Lung (tissue), 11 donors: ENCODE measurements at regions not wholly inside any gene's neighbourhood (a gene's known extent, or its start where the extent isn't known, plus 50 kb on each side); places are given as distances from the start of the nearest gene placed in this dataset.

Experiments
- ATAC-seq: fragments of 200-7000 bp; cut with Tn5 transposase; one replicate; pipeline ENCODE4 v1.9.1; 2020; ENCODE audit warnings: moderate number of reproducible peaks; ENCODE audit not compliant: insufficient read depth, low FRiP score
- DNase-seq, 3 donors: peaks; one replicate each; pipeline ENCODE4 v3.0.0-alpha.2; 2013 to 2017
- H3K27ac ChIP-seq, 2 donors: one replicate each; pipeline ENCODE4 v1.5.1; 2013; ENCODE audit warnings: mild to moderate bottlenecking in 2 of 2, moderate library complexity in 2 of 2, control low read depth in 1 of 2, inconsistent platforms in 1 of 2, low read depth in 1 of 2, low read length in 1 of 2
- H3K27me3 ChIP-seq, 3 donors: one replicate each; pipeline ENCODE4 v1.5.1; 2013; ENCODE audit warnings: low read length in 2 of 3; ENCODE audit not compliant: control insufficient read depth in 3 of 3, insufficient read depth in 3 of 3
- H3K36me3 ChIP-seq, 4 donors: one replicate each; pipeline ENCODE4 v1.5.1; 2013; ENCODE audit warnings: low read length in 4 of 4, mild to moderate bottlenecking in 1 of 4, moderate library complexity in 1 of 4; ENCODE audit not compliant: control insufficient read depth in 4 of 4, insufficient read depth in 4 of 4
- H3K4me1 ChIP-seq, 5 donors: one replicate each; pipeline ENCODE4 v1.5.1; 2013; ENCODE audit warnings: low read length in 5 of 5, mild to moderate bottlenecking in 2 of 5, moderate library complexity in 1 of 5; ENCODE audit not compliant: control insufficient read depth in 5 of 5, insufficient read depth in 5 of 5
- H3K4me3 ChIP-seq: one replicate; pipeline ENCODE4 v1.5.1; 2013; ENCODE audit warnings: mild to moderate bottlenecking, control low read depth, moderate library complexity
- H3K9ac ChIP-seq, 2 donors: one replicate each; pipeline ENCODE4 v1.5.1; 2013; ENCODE audit warnings: low read length in 2 of 2, control low read depth in 1 of 2; ENCODE audit not compliant: insufficient read depth in 1 of 2
- H3K9me3 ChIP-seq, 4 donors: one replicate each; pipeline ENCODE4 v1.5.1; 2013; ENCODE audit warnings: low read length in 3 of 4, mild to moderate bottlenecking in 1 of 4, moderate library complexity in 1 of 4; ENCODE audit not compliant: control insufficient read depth in 4 of 4, insufficient read depth in 3 of 4
- CTCF ChIP-seq: IDR thresholded peaks from 2 replicates; pipeline ENCODE4 v1.5.1; 2012; ENCODE audit warnings: mild to moderate bottlenecking; ENCODE audit errors: control extremely low read depth, extremely low read depth
- WGBS, 2 donors: extraction: QIAGEN DNeasy Blood & Tissue Kit; methylation state at CpG; one replicate each; pipeline ENCODE4 v1.1.7; 2013; 5-methylcytosine and 5-hydroxymethylcytosine counted together
- donor health status: control.
- donor health status: control.
- donor health status: Bipolar disorder and iron deficiency.
- donor health status: healthy.
- donor health status: DM: yes; HTN: yes; CAD: no.

- TF ChIP-seq CTCF: no peak
- 66 to 72% methylated on average over 6 of the region's 6 CpGs for WGBS, 2 donors
- DNase-seq: no peak
These were observed 120.7 kb downstream of the EDN3 start for GRCh38 chr20:59421089-59421488.

GRCh38 chr20:59421920-59422637, 121.7 kb downstream of the EDN3 start:
- H3K27ac ChIP-seq: no peak overlapping the region
- H3K4me3 ChIP-seq: no peak overlapping the region
- no peaks in the 10 kb centered on the region for H3K36me3 ChIP-seq
- TF ChIP-seq CTCF: no peak
- H3K9ac ChIP-seq: no peak overlapping the region
- WGBS, 2 donors: 77 to 86% methylated on average over 13 of the region's 13 CpGs
- no peaks in the 10 kb centered on the region for H3K9me3 ChIP-seq
- H3K27me3 ChIP-seq: no peaks in the 10 kb centered on the region
- DNase-seq (no peak), ATAC-seq (no peak)
- peaks cover 0 to 10% (median 0%) of the 10 kb centered on the region in 5 donors for H3K4me1 ChIP-seq

More at GRCh38 chr20:59421089-59421488, 120.7 kb downstream of the EDN3 start:
- Histone ChIP-seq H3K4me3 (no peak overlapping the region), H3K9me3 (no peaks in the 10 kb centered on the region), H3K4me1 (peaks cover 0 to 10% (median 0%) of the 10 kb centered on the region in 5 donors), H3K36me3 (no peaks in the 10 kb centered on the region), H3K27me3 (no peaks in the 10 kb centered on the region), H3K27ac (no peak overlapping the region), H3K9ac (no peak overlapping the region)
- no peak for ATAC-seq

- H3K4me3 ChIP-seq: no peak overlapping the region
- peak overlapping the region in 1 of 2 donors; percentile 16 for H3K9ac ChIP-seq
- H3K4me1 ChIP-seq: peaks cover 0 to 10% (median 0%) of the 10 kb centered on the region in 5 donors
- H3K27ac ChIP-seq: no peak overlapping the region
- no peaks in the 10 kb centered on the region for H3K9me3 ChIP-seq
- 66 to 76% methylated on average over 10 of the region's 10 CpGs for WGBS, 2 donors
- ATAC-seq: no peak
- H3K27me3 ChIP-seq: no peaks in the 10 kb centered on the region
- no peaks in the 10 kb centered on the region for H3K36me3 ChIP-seq
- TF ChIP-seq CTCF: no peak
- peak in 1 of 3 donors; percentile 30 for DNase-seq
These were observed 122.6 kb downstream of the EDN3 start for GRCh38 chr20:59422872-59423544.
